ENCODE measurements at regions not wholly inside any gene's neighbourhood (a gene's known extent, or its start where the extent isn't known, plus 50 kb on each side); places are given as distances from the start of the nearest gene placed in this dataset.

GRCh38 chr19:34824686-34825085 lies 51.7 kb upstream of the ZNF599 start:
- TF ChIP-seq CTCF (IDR thresholded peaks at IDR 0.05; ENCODE audit: insufficient read depth, low read length) (no peak), POLR2AphosphoS5 (IDR thresholded peaks at IDR 0.05; ENCODE audit: low read depth) (no peak), REST (IDR thresholded peaks at IDR 0.05; ENCODE audit: insufficient replicate concordance, low read depth) (no peak)

All from HL-60 (cell line).